Activated CD4-positive, alpha-beta T cell treated with anti-CD3 and anti-CD28 coated beads, Interleukin-2, Interleukin-4, amounts not matched to agents 100 ng/mL and 50 ng/mL, durations not matched to agents 16 hours and 8 hours (primary cell): ENCODE measurements at regions not wholly inside any gene's neighbourhood (a gene's known extent, or its start where the extent isn't known, plus 50 kb on each side); places are given as distances from the start of the nearest gene placed in this dataset.

Source experiments
- DNase-seq: peaks from one replicate; pipeline ENCODE4 v3.0.0-alpha.2; 2020; ENCODE audit warnings: low spot score

DNA sequence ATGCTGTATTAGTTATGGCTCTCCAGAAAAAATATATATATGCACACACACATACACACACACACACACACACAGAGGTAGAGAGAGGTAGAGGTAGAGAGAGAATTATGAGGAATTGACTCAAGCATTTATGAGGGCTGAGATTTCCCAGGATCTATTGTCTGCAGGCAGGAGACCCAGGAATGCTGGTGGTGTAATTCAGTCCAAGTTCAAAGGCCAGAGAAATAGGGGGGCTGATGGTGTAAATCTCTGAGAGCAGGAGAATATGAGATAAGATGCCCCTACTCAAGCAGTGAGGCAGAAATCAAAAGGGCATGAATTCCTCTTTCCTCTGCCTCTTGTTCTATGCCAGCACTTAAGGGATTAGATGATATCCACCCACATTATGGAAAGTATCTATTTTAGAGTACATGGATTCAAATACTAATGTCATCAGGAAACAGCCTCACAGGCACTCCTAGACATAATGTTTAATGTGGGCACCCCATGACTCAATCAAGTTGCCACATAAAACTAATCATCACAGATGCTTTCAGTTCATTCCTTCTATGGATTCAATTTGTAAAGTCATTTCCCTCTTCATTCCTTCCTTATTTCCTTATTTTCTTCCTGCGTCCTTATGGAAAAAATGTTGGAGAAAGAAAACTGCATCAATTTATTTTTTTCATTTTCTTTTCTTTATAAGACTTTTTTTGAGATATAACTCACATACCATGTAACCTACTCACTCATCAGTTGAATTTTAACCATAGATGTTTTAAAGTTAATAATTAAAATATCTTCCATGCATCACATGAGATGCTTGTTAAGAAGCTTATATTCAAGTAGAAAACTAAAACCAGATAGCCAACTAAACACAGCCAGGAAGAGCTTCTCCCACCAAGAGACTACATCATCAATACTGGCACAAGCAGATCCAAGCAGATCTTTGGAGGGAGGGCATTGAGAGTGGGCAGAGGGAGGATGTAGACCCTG is 406.2 kb downstream of the MBD2 start:
- DNase-seq = no peak

- DNase-seq = no peak
These were observed 424.3 kb downstream of the MBD2 start for GRCh38 chr18:53800171-53800570.

- DNase-seq = no peak
These were observed 425.3 kb downstream of the MBD2 start for GRCh38 chr18:53799134-53799533.

DNA sequence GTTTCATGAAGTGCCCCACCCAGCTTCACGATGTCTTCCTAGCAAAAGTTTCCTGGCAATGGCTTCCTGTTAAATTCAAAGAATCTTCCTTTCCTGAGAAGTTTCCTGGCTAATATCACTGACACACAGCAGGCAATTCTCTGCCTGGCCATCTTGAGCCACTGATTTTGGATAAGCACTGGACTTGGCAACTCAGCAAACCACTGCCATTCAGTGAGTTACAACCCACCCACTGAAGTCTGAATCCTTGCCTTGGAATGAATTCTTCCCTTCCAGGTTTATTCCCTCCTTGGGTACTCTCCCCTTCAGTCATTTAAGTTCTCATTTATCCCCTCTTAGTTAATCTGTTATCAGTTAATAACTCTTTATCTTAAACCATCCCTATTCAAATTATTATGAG is 426.0 kb downstream of the MBD2 start:
- no peak for DNase-seq

DNA sequence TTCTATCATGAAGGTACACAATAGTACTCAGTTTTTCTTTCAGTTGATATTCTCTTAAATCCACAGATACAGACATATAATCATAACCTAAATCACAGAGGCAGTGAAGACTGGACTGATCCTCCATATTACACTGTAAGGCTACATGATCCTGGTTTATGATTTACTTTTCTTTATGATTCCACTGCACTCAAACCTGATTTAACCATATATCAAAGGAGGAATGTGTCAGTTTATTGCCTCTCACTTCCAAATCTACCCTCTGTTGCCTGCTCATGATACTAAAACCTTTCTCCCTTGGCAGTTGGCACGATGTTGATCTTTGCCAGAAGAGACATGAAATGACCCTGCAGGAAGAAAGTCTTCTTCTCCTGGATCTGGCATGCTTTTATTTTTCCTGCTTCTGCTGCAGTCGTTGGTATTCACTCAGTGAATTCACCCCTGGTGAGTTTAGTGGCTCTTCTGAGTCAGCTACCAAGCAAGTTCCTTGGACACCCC is 426.4 kb downstream of the MBD2 start:
- no peak for DNase-seq

DNA sequence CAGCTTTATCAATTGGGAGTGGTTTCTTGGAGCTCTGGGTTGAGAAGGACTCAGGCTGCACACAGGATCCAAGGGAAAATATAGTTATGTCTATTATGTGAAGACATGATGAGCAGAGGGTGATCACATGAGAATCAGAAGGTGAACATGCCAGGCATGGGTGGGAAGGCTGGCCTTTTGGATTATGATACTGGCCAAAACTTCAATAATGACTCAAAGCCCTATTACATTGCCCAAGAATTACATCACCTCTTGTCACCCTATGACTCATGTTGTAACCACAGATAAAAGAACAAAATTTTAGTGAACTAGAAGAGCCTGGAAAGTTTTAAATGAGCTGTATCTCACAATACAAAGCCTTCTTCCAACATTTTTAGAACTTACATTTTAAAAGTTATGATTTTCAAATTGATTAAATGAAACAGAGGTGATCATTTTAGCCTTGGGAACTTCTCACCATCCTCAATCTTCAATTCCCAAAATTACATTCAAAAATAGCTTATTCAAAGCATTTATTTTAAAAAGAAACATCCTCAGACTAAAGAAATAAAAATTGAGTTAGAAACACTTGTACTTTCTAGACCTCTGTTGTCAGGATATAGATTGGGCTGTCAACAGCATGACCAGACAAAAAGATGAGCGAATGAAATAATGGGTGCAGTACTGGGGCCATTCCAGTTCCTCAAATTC is 428.3 kb downstream of the MBD2 start:
- DNase-seq = peak; percentile 24

GRCh38 chr18:53795610-53796009 is 428.9 kb downstream of the MBD2 start:
- DNase-seq = no peak

- no peak for DNase-seq
These were observed 429.4 kb downstream of the MBD2 start for GRCh38 chr18:53795061-53795460.

DNA sequence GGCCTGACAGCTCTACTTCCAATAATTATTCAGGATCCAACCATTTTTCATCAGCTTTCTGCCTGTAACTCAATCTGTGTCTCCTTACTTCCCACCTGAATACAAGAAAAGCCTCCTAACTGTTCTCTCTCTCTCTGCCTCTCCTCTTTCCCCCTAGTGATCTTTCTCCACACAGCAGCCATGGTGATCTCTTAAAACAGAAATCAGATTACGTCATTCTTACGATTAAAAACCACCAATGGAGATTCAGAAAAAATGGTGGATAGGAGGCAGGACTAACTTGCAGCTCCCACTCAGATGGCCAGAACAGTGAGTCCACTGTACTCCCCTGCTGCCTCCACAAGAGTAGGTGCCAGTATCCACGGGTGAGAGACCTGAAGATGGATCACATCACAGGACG is 431.7 kb downstream of the MBD2 start:
- DNase-seq = no peak

DNA sequence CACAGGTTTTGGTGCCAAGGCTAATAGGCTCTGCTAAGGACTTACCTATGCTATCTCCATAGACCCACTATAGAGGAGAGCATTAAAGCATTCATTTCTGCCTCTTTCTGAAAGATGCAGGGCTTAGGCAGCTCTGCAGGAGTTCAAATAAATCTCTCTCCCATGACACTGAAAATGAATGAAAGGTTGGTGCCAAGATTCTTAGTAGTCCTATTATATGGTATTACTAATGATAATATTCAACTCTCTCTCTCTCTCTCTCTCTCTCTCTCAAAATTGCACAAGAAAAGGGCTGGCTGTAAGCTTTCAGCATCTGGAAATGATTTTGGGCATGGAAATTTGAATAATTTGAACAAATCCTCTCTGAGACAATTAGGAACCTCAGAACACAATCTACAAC is 433.7 kb downstream of the MBD2 start:
- DNase-seq = no peak

DNA sequence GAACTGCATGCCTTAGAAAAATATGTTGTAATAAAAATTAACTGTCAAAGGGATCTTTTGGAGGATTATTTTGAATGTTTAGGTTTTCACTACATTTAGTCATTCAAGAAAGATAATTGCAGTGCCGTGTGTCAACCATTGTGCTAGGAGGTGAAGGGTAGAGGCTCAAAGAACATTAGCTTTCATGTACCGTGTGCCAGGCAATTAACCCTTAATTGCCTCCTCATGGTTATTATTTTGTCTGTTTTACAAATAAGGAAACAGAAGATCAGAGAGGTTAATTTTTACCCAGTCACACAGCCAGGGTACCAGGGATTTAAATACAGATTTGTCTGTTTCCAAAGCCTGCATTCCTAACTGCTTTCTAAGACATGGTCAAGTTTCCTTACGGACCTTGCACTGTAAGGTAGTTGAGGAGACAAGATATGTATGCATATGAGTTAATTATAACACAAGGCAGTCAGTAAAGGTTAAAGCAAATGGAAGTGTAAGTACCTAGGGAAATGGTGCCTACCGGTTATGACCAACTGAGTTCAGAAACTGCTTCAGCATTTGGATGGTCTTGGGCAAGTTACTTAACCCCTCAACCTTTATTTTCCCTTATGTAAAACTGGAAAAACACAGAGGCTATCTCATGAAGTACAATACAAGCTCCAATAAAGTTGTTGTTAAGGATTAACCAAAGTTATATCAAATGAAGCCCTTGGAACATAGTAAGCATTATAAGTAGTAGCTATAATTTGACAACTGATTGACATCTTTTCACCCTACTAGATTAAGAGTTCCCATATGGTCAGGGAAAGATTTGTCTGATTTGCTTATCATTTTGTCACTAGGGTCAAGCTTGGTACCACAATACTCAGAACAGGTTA is 434.9 kb downstream of the MBD2 start:
- DNase-seq = no peak

GRCh38 chr18:53785811-53786210 is 438.7 kb downstream of the MBD2 start:
- DNase-seq = no peak

GRCh38 chr18:53784253-53784652 is 440.2 kb downstream of the MBD2 start:
- no peak for DNase-seq

DNA sequence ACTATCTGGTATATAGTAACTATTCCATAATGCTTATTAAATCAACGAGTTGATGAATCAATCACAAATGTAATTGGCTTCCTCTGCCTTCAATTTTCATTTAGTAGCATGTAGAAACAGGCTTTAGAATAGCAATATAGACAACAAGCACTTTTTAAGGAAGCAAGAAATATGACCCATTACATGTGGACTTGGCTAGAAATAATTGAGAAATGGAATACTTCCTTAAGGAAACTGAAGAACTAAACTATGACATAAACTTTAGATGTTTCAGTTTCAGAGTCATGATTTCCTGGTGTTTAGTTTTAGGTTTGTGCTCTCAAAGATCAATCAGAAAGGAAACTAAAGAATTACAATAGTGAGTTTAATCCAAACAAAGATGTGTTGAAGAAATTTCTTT is 443.8 kb downstream of the MBD2 start:
- DNase-seq = no peak

- DNase-seq = no peak
These were observed 452.2 kb downstream of the MBD2 start for GRCh38 chr18:53772293-53772692.

GRCh38 chr18:53771664-53772063 is 452.8 kb downstream of the MBD2 start:
- no peak for DNase-seq

- DNase-seq = no peak
These were observed 459.3 kb downstream of the MBD2 start for GRCh38 chr18:53765211-53765610.

DNA sequence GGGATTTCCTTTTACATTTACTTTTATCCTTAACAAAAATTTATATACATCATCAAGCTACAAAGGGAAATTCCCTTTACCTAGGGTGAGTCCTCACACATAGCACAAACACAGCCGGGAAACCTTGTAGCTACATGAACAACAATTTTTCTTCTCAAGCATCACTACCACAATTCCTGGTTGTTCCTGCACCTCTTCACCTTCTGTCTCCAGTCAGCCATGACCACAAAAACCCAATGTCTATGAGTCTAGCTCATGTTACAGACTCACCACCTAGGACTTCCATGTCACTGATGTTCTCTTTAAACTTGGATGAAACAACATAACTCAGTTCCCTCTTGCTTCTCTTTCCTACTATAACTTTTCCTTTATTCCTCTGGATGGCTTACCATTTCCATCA is 460.4 kb downstream of the MBD2 start:
- no peak for DNase-seq

GRCh38 chr18:53757328-53757727 is 467.1 kb downstream of the MBD2 start:
- DNase-seq = no peak

- no peak for DNase-seq
These were observed 467.9 kb downstream of the MBD2 start for GRCh38 chr18:53756610-53756972.

DNA sequence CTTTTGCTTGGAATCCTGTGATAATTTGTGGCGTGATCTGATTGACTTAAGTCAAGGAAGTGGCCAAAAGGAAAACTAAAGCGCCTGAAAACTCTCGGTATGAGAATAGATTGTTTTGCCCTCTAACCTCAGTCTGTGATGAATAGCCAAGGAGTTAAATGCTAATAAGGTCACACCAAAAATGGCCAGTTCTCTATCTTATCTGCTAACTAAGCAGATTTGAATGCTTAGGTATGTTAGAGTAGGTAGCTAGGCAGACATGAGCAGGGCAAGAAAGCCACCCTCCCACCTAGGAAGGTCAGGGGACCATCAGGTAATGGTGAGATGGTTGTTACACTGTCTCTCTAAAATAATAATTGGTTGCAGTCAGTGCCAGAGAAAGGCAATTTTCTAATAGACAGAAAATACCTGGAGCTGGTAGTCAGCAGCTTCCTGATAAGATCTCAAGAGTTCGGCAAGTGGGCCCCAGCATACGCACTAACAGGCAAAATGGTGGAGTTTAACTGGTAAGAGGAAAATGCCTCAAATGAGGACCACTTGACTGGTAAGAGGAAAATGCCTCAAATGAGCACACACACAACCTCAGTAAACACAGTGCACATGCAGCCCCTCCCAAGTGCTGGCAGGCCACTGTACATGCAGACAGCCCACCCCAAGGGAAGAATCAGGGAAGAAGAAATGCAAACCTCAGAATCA is 468.4 kb downstream of the MBD2 start:
- no peak for DNase-seq

DNA sequence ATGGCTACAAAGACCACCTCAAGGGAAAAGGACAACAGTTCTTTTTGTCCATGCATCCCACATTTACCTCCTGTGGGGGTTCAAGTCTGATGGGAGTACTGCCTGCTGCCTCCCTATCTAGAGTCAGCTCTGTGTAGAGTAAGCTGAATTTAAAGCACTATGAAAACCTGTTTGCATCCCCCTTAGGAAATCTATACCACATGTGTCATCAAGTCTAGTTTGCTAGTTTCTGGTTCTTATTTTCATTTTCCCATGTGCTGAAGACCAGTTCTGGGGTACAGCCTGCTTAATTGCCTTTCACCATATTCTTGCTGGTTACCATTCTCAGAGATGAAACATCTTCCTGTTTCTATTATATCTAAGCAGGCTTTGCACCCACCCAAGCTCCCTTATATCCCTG is 470.3 kb downstream of the MBD2 start:
- DNase-seq = no peak
